ENCODE measurements at regions not wholly inside any gene's neighbourhood (a gene's known extent, or its start where the extent isn't known, plus 50 kb on each side); places are given as distances from the start of the nearest gene placed in this dataset.

DNA sequence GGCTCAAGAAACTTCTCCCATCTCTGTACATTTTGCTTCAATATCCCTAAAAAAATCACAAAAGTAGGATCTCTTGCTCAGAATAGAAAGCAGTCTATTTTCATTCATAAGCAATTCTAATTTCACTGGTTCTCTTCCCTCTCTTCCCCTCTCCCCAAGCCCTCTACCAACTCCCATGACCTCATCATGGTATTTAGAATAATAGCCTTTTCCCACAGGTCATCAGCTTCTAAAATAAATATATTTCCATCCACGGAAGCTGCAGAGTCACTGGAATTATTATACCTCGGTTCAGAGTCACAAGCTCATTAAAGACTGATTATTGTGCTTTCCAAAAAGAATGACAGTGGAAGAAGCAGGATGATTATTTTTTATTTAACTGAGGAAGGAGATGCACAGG lies 84.2 kb upstream of the ADRA1B start:
- TF ChIP-seq CTCF (IDR thresholded peaks at IDR 0.05) (no peak), POLR2A (IDR thresholded peaks at IDR 0.05) (no peak)

All from uterus (tissue), 2 donors.